NCI-H69 (cell line): ENCODE measurements at regions not wholly inside any gene's neighbourhood (a gene's known extent, or its start where the extent isn't known, plus 50 kb on each side); places are given as distances from the start of the nearest gene placed in this dataset.

Experiments used
- DNase-seq: peaks from one replicate; lab custom pipeline; 2025; lab: John Stamatoyannopoulos, UW

DNA sequence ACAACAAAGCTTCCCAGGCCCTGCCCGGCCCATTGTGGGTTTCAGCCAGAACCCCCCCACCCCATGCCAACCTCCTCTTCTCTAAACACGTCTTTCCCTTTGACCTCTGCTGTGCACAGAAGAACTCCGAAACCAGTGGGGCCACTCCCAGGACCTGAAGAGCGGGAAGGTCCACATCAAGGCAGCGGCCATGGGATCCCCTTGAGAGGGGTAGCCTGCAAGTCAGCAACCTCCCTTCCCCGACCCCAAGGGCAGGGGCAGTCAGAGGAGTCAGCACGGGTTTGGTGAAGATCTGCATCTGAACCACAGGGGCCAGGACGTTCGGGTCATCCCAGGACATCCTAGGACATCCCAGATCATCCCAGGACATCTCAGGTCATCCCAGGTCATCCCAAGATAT, 379.9 kb upstream of the IRX4 start:
- DNase-seq, result no peak

DNA sequence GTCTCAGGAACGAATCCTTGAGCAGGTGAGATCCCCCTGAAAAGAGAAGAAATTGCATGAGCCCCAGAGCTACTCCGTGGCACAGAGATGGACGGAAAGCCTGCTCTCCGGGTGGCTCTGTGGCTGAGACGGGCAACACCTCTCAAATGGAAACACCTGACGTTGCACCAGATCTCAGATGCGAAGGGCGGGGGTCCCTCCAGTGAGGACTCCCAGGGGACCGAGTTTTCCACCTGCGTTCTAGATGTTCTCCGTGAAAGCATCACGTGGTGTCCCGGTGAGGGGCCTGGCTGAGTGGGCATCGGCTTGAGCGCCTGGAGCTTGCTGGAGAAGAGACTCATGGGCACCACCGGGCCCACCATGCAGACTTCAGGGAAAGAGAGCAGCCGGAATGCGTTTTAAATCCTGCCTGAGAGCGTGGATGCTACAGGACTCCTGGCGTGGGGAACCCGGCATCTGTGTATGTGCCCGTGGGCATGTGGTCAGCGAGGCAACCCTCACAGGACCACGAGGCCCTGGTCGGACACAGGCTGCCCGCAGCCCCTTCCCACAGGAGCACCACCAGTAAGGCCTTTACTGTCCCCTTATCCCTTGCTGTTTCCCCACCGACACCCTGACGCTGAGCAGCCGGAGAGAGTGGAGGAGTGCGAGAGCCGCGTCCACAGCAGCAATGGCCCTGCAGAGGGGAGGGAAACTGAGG, 378.4 kb upstream of the IRX4 start:
- no peak for DNase-seq

DNA sequence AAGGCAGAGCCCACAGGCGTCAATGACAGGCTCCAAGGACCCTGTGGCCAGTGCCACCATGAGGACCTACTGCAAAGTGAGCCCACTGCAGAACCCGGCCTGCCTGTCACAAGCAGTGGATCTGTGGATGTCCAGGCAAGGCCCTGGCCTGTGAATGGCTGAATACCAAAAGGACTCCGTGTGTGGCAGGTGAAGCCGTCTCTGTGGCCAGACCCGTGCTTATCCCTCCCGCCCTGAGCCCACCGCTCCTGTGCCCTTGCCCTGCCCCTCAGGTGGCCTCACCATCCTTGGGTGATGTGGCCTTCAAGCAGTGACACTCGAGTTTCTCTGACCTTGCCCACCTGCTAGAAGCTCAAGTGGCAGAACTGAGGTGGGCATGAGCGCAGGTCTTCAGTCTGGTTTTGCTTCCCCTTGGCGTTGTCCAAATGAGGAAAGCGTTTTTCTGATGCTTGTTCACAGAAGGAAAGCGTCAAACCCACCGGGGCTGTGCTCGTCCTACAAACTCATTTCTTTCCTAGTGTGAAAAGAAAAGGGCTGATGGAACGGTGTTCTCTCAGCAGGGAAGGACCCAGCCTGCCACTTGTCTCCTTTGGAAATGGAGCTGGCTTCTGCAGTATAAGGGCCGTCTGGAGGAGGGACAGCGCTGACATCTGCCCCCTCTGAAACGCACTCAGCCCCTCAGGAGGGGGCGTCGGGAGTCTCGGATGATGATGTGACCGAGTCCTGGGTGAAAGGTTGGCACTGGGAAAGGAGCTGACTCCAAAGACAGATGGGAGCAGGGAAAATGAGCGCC, 377.7 kb upstream of the IRX4 start:
- no peak for DNase-seq

DNA sequence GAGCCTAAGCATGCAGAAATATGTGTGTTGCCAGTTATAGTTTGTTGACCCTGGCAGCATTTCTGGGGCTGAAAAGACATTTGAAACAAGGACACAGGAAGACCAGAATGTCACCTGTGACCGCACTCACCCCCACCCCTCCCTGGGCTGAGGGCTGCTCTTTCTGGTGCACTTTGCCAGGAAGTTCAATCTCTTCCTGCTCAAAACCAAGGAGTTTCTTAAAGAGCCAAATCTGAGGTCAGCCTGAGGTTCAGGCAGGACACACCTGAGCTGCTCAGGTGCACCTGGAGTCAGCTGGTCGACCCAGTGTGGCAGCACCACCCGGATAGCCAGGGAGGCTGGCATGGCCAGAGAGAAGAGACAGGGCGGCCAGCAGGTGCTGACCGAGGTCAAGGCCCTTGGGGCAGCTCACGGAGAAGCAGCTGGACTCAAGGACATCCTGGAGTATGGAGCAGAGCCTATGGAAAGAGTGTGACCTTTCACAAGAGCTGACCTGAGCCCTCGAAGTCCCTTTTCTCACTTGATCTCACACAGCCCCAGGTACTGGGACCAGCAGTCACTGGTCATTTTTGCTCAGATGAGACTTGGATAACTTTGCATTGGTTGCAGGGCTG, 376.9 kb upstream of the IRX4 start:
- DNase-seq, result no peak

DNA sequence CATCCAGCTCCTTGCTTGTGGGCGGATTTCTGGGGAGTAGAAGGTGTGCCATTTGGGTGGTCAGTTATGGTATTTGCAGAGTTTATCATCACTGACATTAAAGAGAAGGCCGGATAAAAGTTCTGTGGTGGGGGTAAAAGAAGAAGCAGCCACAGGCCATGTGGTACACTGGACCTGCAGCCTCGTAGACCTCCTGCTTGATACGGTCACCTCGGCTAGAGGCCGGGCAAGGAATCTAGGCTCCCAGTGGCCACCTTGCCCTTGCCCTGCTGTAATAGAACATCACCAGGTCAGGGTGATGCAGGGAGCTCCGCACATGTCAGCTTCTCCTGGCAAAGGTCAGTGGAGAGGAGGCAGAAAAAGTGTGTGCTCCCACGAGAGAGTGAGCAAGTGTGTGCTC, 376.1 kb upstream of the IRX4 start:
- DNase-seq, result no peak

DNA sequence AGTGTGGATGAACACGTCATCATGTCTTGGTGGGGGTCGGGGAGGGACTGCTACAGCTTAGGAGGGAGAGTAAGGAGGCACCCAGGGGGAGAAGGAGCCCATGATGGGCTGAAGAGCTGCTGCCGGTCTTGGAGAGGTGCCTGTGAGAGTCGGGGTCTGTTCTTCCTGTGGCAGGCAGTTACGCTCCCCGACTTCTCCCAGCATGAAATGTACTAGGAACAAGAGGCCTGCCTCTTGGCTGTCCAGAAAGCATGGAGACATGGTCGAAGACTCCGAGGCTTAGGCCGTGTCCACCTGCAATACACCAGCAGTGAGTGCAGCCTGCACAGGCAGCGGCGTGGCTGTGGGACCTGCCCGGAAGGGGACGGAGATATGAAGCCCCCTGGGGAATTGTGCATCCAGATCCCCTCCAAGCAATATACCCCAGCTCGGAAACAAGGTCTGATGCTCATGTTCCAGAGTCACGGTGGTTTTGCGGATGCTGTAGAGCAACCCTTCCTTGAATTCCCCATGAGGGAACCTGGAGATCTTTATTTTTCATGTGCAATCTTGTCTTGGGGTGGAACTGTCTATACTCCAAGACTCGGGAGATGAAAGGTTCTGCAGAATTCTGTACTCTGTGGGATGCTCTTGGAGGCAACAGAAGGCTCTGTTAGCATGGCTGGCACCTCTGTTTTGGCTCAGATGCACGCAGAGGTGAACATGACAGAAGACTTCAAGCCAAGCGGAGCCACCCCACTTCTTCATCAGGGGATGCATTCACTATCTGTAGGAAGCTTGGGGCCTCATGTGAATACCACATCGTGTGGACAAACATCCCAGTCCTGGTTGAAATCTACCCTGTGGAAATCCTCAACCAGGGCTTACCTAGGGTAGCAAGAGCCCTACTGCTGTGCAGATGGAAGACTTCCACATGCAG, 374.9 kb upstream of the IRX4 start:
- no peak for DNase-seq

DNA sequence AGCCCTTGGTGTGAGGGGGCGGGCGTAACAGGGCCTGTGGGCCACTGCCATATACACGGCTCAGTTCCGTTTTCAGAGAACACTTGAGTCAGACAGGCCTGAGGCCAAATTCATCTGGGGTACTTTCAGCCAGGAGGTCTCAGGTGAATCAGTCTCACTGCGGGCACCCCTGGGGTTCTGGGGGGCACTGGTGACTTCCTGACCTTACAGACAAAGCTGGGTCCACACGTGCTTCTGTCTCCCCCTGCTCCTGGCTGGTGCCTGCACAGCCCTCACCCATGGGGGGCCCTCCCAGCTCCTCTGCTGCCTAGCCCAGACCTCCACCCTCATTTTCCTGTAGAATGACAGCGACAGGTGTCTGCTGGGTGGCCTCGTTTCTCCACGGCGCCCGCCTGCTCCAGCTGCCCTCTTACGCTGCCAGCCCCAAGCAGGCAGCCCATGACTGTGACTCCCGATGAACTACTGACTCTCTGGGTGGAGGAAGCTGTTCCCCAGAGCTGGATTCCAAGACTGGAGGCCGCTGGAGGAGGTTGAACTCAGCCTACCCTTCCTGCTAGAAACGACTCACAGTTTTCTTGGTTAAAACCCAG, 374.1 kb upstream of the IRX4 start:
- DNase-seq, result no peak

DNA sequence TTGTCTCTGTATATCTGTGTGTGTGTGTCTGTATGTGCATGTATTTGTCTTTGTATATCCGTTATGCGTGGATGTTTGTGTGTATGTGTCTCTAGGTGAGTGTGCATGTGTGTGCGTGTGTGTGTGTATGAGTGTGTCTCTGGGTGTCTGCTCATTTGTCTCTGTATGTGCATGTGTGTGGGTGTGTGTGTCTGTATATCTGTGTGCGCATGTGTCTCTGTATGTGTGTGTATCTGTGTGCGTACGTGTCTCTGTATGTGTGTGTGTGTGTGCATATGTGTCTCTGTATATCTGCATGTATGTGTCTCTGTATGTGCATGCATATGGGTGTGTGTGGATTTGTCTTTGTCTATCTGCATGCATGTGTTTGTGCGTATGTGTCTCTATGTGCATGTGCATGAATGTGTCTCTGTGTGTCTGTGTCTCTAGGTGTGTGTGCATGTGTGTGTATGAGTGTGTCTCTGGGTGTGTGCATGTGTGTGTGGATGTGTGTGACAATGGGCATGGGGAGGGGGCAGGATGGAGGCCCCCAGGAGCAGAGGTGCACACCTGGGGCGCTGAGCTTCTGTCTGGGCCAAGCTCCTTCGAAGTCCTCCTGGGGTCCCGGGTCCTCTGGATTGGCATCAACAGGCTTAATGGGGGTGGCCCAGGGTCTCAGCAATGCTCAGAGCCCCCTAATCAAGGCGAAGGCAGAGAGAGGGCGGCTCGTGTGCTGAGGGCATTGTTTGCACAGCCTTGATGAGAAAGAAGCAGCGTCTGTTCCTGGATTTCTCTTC, 373.4 kb upstream of the IRX4 start:
- DNase-seq, result no peak

DNA sequence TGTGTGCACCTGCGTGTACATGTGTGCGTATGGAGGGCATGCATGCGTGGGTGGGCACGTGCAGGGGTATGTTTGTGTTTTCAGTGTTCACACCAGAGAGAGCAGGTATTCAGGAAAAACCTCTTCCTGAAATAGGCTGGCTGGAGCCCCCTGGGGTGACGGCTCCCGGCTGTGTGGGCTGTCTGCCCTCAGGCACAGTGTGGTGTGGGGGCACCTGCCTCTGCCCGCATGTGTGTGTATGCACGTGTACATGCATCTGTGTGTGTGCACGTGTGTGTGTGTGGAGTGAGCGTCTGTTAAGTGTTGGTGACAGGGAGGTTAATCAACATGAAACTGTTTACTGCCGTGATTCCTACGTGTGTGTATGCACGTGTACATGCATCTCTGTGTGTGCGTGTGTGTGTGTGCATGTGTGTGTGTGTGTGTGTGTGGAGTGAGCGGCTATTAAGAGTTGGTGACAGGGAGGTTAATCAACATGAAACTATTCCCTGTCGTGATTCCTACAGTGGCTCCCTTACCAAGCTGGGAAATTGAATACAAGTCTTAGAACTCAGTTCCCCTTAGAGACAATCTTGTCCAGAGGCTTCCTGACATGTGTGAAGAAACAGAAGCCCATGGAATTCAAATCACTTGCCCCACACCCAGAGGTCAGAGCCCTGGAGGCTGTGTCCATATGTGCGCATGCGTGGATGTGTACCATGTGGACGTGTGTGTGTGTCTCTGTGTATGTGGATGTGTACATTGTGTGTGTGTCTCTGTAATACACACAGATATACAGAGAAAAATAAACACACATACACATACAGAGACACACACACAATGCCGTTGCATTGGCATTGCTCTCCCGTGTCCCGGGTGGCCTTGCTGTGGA, 372.4 kb upstream of the IRX4 start:
- DNase-seq, result no peak

DNA sequence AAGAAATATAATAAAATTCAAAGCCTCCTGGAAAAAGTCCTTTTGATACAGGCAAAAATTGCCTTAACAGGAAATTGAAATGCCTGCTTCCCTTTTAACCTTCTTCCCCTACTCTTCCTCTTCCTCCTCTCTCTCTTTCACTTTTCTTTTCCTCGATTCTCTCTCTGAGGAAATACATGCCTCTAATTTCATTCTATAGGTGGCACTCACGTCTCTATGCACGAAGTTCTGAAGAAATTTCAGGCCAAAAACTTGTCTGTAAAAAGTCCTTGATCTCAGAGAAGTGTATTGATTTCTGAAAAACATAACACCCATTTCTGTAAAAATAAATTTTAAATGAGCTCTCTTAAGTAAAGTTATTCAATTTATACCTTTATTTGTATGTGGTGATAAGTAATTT, 371.7 kb upstream of the IRX4 start:
- no peak for DNase-seq

DNA sequence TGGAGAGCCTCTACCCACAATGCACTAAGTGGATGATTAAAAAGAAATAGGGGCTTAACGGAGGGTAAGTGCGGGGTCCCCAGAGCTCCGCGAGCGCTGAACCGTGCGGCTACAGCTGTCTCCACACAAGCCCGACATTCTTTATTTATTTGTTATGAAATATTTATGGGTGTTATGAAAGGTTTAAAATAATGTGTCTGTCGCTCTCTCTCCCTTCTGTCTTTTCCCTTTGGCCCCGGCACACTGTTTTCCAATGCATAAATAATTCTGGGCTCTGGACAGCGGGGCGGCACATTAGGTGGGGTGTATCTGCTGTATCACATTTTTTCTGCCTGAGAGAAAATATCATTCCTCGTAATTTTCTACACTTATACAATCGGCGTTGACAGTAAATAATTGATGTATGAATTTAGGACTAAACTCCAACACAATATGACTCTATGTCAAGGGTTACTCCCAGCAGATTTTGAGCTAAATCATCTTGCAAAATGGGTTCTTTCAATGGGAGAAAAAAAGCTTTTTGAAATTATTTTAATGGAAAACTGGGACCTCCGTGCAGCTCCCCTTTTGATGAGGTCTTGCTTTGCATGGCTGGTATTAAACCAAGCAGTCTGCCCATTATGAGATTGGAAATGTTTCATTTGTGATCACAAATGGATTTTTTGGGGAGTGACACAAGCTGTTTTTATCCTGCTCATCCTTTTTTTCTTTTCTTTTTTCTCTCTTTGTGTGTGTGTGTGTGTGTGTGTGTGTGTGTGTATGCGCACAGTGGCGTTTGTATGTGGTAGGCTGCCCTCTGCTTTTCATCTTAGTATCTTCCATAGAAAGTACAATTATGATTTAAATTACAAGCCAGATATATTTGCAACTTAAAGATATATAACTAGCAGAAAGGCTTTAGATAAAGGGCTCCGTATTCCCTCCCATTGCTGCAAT, 370.6 kb upstream of the IRX4 start:
- no peak for DNase-seq

DNA sequence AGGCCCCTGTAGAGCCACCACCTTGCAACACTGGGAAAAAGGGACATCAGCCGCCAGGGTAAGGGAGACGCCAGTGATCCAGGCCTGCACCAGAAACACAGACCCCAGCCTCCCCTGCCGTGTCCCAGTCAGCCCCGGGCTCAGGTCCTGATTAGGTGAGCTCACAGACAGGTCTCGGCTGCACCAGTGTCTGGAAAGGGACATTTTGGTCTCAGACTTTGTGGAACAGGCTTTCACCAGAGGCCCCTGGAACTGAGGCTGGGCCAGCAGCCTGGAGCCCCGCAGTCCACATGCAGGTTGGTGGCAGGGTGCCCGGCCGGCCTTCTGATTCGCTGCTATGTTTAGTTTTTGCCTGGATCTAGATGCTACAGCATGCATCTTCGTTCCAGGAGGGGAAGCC, 369.0 kb upstream of the IRX4 start:
- DNase-seq, result no peak

DNA sequence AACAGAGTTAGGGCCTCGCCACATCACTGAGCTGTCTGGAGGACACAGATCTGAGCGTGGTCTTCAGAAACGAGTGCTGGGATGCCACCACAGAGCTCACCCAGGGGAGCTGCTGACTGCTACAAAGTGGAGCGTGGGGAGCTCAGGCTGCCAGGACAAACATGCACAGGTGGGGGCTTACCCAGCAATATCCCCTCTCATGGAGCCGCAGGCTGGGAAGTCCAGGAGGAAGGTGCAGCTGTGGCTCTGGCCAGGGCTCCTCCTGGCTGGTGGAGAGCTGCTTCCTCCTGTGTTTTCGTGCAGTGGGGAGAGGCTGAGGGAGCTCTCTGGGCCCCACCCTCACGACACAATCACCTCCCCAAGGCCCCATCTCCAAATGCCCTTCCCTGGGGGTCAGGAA, 368.6 kb upstream of the IRX4 start:
- DNase-seq, result no peak

DNA sequence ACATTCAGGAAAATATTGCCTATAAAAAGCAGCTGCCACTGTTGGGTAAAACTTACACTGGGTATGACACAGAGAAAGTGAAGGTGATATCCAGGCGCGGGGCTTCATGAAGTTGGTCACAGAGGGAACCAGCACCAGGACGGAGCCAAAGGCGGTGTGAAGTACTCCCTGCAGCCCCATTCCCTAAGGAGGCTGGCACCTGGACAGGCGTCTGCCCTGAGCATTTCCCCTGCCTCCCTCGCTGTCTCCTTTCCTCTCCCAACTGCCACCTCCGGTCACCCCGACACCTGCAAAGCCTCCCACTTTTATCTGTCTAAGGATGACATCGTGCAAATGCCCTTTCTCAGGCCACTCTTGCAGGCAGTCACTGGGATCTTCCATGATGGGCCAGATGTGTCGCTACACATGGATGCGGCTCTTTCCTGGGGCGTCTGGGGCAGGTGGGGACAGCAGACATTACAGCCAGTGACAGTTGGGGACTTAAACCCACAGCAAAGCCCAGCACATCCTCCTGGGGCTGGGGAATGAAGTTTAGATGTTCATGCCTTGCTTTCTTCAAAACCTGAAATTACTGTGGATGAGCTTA, 367.7 kb upstream of the IRX4 start:
- DNase-seq, result no peak

DNA sequence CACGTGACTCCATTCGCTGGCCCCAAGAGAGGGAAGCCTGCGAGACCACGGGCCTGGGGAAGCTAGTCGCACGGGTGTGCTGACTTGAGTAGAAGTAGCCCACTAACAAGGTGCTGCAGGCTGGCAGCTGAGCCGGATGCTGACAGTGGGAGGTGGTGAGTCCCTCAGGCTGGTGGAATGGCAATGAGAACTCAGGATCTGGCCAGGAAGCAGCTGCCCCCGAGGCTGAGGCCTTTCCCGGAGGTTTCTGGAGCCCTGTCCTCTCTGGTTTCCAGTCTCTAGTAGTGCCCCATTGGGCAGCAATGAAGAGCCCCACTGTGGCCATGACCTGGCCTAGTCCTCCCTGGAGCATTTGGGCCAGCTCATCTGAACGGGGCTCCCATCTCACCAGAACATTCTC, 366.7 kb upstream of the IRX4 start:
- no peak for DNase-seq

DNA sequence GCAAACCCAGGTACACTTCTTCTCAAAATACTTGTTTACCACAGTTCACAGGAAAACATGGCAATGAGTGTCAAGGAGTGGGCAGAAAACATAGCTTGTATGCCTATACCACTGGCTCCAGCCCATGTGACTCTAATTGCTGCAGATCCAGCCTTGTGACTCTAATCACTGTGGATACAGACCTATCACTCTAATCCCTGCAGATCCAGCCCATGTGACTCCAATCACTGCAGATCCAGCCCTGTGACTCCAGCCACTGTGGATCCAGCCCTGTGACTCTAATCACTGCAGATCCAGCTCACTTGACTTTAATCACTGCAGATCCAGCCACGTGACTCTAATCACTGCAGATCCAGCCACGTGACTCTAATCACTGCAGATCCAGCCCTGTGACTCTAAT, 366.3 kb upstream of the IRX4 start:
- no peak for DNase-seq

DNA sequence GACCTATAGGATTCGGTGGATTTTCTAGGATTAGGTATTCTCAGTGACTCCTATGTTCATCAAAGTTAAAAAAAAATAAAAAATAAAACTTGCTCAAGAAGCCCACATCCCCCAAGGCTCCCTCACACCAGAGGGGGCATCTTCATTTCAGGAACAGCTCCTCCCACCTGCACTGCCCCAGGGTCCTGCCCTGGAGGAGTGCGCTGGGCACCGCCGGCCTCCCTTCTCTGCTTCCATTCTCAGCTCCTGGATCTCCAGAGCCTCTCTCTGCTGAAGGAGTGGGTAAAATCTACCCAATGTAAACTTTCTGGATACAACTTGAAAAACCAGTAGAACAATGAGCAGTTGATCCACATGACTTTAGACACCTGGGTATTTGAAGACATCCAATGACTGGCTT, 359.8 kb upstream of the IRX4 start:
- DNase-seq, result no peak

DNA sequence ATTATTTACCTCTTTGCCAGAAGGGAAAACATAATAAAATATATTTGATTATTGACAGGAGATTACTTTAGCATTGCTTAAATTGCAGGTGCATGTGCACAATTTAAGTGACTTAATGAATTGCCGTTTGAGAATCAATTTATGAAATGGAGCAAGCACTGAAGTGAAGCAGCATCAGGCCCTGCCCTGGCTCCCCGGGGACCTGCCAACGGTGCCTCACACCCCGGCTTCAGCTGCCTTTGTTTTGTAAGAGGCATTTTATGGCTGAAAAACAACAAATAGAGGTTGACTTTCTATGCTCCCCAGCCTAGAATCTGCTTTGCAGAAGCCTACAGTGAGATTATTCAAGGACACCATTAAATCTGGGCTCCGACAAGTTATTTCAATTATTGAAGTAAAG, 359.1 kb upstream of the IRX4 start:
- DNase-seq, result no peak
